Calu3 (cell line): ENCODE measurements at regions not wholly inside any gene's neighbourhood (a gene's known extent, or its start where the extent isn't known, plus 50 kb on each side); places are given as distances from the start of the nearest gene placed in this dataset.

Source experiments
- BruUV-seq: library from RNA; stranded (reverse); fragments of 400-500 nt; replicated peaks from 2 replicates; lab custom pipeline; 2021; lab: Mats Ljungman, UMichigan
- CTCF ChIA-PET: fragments of 300-600 bp; sonication (Branson Sonifier 250); formaldehyde crosslinking; loops from one replicate; lab custom pipeline; 2022; ENCODE audit warnings: antibody characterized with exemption; lab: Charles Lee
- DNase-seq: peaks from one replicate; pipeline ENCODE4 v3.0.0; 2022
- H3K27ac Mint-ChIP-seq: one replicate; pipeline ENCODE4 v1.8.0; 2022; ENCODE audit warnings: mixed read lengths; ENCODE audit not compliant: unreplicated experiment
- H3K27me3 Mint-ChIP-seq: one replicate; pipeline ENCODE4 v1.8.0; 2022; ENCODE audit warnings: mixed read lengths; ENCODE audit not compliant: unreplicated experiment
- H3K36me3 Mint-ChIP-seq: one replicate; pipeline ENCODE4 v1.8.0; 2022; ENCODE audit warnings: mild to moderate bottlenecking, moderate library complexity, mixed read lengths; ENCODE audit not compliant: insufficient read depth, unreplicated experiment
- H3K4me1 Mint-ChIP-seq: one replicate; pipeline ENCODE4 v1.8.0; 2022; ENCODE audit warnings: mild to moderate bottlenecking, low read depth, mixed read lengths; ENCODE audit not compliant: unreplicated experiment
- H3K4me3 Mint-ChIP-seq: one replicate; pipeline ENCODE4 v1.8.0; 2022; ENCODE audit warnings: mild to moderate bottlenecking, low read depth, moderate library complexity, mixed read lengths; ENCODE audit not compliant: unreplicated experiment
- H3K9me3 Mint-ChIP-seq: one replicate; pipeline ENCODE4 v1.8.0; 2022; ENCODE audit warnings: low read depth, mixed read lengths; ENCODE audit not compliant: unreplicated experiment
- intact Hi-C: fragments of 100-400 bp; cut with micrococcal nuclease; formaldehyde crosslinking; loops from one replicate; pipeline ENCODE4 v1.10.0; 2022; ENCODE audit not compliant: unreplicated experiment
- TF ChIP-seq, protein P1 (sequence below): fragments of 200-600 bp; IDR thresholded peaks from one replicate; pipeline ENCODE4 v1.8.0; 2022; ENCODE audit warnings: antibody characterized with exemption; ENCODE audit not compliant: unreplicated experiment

- intact Hi-C loops, result loop anchor here (10.0 kb wide), 2 partner anchors 145 to 435 kb away; no protein-coding TSS in a partner anchor
- H3K9me3 Mint-ChIP-seq, result peaks cover 14% of the 10 kb centered on the region
- H3K36me3 Mint-ChIP-seq, result no peaks in the 10 kb centered on the region
- TF ChIP-seq, protein P1, sequence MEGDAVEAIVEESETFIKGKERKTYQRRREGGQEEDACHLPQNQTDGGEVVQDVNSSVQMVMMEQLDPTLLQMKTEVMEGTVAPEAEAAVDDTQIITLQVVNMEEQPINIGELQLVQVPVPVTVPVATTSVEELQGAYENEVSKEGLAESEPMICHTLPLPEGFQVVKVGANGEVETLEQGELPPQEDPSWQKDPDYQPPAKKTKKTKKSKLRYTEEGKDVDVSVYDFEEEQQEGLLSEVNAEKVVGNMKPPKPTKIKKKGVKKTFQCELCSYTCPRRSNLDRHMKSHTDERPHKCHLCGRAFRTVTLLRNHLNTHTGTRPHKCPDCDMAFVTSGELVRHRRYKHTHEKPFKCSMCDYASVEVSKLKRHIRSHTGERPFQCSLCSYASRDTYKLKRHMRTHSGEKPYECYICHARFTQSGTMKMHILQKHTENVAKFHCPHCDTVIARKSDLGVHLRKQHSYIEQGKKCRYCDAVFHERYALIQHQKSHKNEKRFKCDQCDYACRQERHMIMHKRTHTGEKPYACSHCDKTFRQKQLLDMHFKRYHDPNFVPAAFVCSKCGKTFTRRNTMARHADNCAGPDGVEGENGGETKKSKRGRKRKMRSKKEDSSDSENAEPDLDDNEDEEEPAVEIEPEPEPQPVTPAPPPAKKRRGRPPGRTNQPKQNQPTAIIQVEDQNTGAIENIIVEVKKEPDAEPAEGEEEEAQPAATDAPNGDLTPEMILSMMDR, result no peak
- no peak for DNase-seq
- no TSS peak for BruUV-seq
- H3K27ac Mint-ChIP-seq, result no peak overlapping the region
- no peaks in the 10 kb centered on the region for H3K27me3 Mint-ChIP-seq
- no peak overlapping the region for H3K4me3 Mint-ChIP-seq
- CTCF ChIA-PET, result no interaction called here
- no peaks in the 10 kb centered on the region for H3K4me1 Mint-ChIP-seq
These were observed 144.9 kb downstream of the ZNF326 start for GRCh38 chr1:90139837-90140236.

DNA sequence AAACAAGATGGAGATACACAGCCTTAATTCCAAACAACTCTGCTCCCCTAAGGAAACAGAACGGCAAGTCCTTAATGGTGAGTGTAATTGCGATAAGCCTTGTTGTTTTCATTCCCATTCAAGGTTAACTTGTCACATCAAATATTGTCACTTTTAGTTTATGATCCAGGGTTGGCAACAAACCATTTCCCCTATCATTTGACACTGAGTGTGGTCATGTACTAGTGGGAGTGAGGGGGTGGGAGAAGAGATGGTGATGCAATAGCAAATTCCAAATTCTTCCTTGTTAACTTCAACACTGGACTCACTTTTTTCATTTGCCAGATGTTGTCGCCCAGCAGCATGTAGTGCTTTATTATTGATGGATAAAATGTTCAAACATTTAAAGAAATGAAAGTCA, 140.4 kb downstream of the ZNF326 start:
- BruUV-seq, result no TSS peak
- no peak overlapping the region for H3K4me3 Mint-ChIP-seq
- CTCF ChIA-PET, result interaction anchor here (0.6 kb wide), 1 partner anchor 1179 kb away, joined by 3 read pairs; no protein-coding TSS in a partner anchor
- intact Hi-C loops, result loop anchor here (10.0 kb wide), 2 partner anchors 150 to 440 kb away; no protein-coding TSS in a partner anchor
- H3K4me1 Mint-ChIP-seq, result no peaks in the 10 kb centered on the region
- no peaks in the 10 kb centered on the region for H3K36me3 Mint-ChIP-seq
- peaks cover 5% of the 10 kb centered on the region for H3K9me3 Mint-ChIP-seq
- H3K27ac Mint-ChIP-seq, result no peak overlapping the region
- DNase-seq, result no peak
- TF ChIP-seq, protein P1, result no peak
- H3K27me3 Mint-ChIP-seq, result peaks cover 20% of the 10 kb centered on the region

- Mint-ChIP-seq H3K36me3 (no peaks in the 10 kb centered on the region), H3K27ac (no peak overlapping the region), H3K4me1 (no peaks in the 10 kb centered on the region), H3K27me3 (peaks cover 29% of the 10 kb centered on the region), H3K9me3 (peaks cover 4% of the 10 kb centered on the region), H3K4me3 (no peak overlapping the region)
- TF ChIP-seq, protein P1, result no peak
- intact Hi-C loops, result loop anchor here (10.0 kb wide), 2 partner anchors 150 to 440 kb away; no protein-coding TSS in a partner anchor
- DNase-seq, result no peak
- BruUV-seq, result no TSS peak
- CTCF ChIA-PET, result interaction anchor here (0.6 to 0.8 kb wide), 3 partner anchors 266 to 1180 kb away, joined by 3 read pairs; no protein-coding TSS in a partner anchor
These were observed 139.5 kb downstream of the ZNF326 start for GRCh38 chr1:90134175-90134955.

GRCh38 chr1:90133133-90133532, 138.2 kb downstream of the ZNF326 start:
- Mint-ChIP-seq H3K9me3 (peaks cover 4% of the 10 kb centered on the region), H3K36me3 (no peaks in the 10 kb centered on the region), H3K4me1 (no peaks in the 10 kb centered on the region), H3K27ac (no peak overlapping the region), H3K4me3 (no peak overlapping the region), H3K27me3 (peaks cover 38% of the 10 kb centered on the region)
- CTCF ChIA-PET, result interaction anchor here (0.8 to 1.4 kb wide), 4 partner anchors 232 to 588 kb away, joined by 3 to 5 read pairs (median 4); no protein-coding TSS in a partner anchor
- BruUV-seq, result no TSS peak
- TF ChIP-seq, protein P1, result peak; percentile 51
- peak; percentile 50 for DNase-seq
- intact Hi-C loops, result loop anchor here (10.0 kb wide), 2 partner anchors 152 to 442 kb away; no protein-coding TSS in a partner anchor
